HEK293 (cell line): ENCODE measurements at regions not wholly inside any gene's neighbourhood (a gene's known extent, or its start where the extent isn't known, plus 50 kb on each side); places are given as distances from the start of the nearest gene placed in this dataset.

Experiments
- CTCF ChIA-PET: fragments of 350-600 bp; formaldehyde crosslinking; extraction: SDS; loops from one replicate; lab custom pipeline; 2021; ENCODE audit warnings: antibody characterized with exemption; lab: Yijun Ruan, JAX
- POLR2A ChIA-PET: fragments of 300-600 bp; formaldehyde crosslinking; extraction: SDS; loops from one replicate; lab custom pipeline; 2020; ENCODE audit warnings: antibody characterized with exemption, inconsistent platforms; lab: Yijun Ruan, JAX
- H3K27ac ChIP-seq: fragments of 200-500 bp; sonication (Bioruptor generic); 2 replicates; pipeline ENCODE4 v1.5.1; 2014; ENCODE audit warnings: low read depth, low read length, control low read depth, inconsistent platforms; ENCODE audit errors: extremely low read depth
- H3K36me3 ChIP-seq, 2 experiments: fragments of 200-500 bp in 1 of 2; sonication (Bioruptor generic) in 1 of 2; 1 replicate in 1 of 2; 2 replicates in 1 of 2; pipeline ENCODE4 v1.5.1; 2014 to 2017; ENCODE audit warnings: inconsistent platforms in 2 of 2, low read length in 2 of 2; ENCODE audit not compliant: control insufficient read depth in 2 of 2, insufficient read depth in 1 of 2
- H3K4me1 ChIP-seq: fragments of 200-500 bp; sonication (Bioruptor generic); 2 replicates; pipeline ENCODE4 v1.5.1; 2014; ENCODE audit warnings: mild to moderate bottlenecking, low read length, inconsistent platforms; ENCODE audit not compliant: control insufficient read depth, insufficient read depth
- H3K4me3 ChIP-seq: 2 replicates; pipeline ENCODE4 v1.5.1; 2011; ENCODE audit warnings: low read depth, mild to moderate bottlenecking, control low read depth, low read length, moderate library complexity
- H3K9me3 ChIP-seq: fragments of 200-500 bp; sonication (Bioruptor generic); 2 replicates; pipeline ENCODE4 v1.5.1; 2014; ENCODE audit warnings: low read depth, low read length, inconsistent platforms; ENCODE audit not compliant: control insufficient read depth, insufficient read depth
- HIC1 ChIP-seq: fragments of 450-650 bp; formaldehyde crosslinking; IDR thresholded peaks from 2 replicates; pipeline ENCODE4 v1.5.1; 2016; ENCODE audit warnings: missing biosample characterization, missing genetic modification characterization
- HOXC10 ChIP-seq: sonication (generic); formaldehyde crosslinking; IDR thresholded peaks from 2 replicates; pipeline ENCODE4 v1.8.1; 2023; ENCODE audit warnings: mild to moderate bottlenecking, missing genetic modification reagents
- KLF10 ChIP-seq: fragments of 450-650 bp; IDR thresholded peaks from 2 replicates; pipeline ENCODE4 v1.5.1; 2018; ENCODE audit warnings: missing biosample characterization, mild to moderate bottlenecking, missing genetic modification characterization
- KLF7 ChIP-seq: fragments of 450-650 bp; formaldehyde crosslinking; IDR thresholded peaks from 2 replicates; pipeline ENCODE4 v1.5.1; 2016; ENCODE audit warnings: missing biosample characterization, missing genetic modification characterization, borderline replicate concordance
- PRDM1 ChIP-seq: fragments of 450-650 bp; formaldehyde crosslinking; IDR thresholded peaks from 2 replicates; pipeline ENCODE4; 2016; ENCODE audit warnings: missing biosample characterization, missing genetic modification characterization
- PRDM4 ChIP-seq: fragments of 450-650 bp; formaldehyde crosslinking; IDR thresholded peaks from 2 replicates; pipeline ENCODE4 v1.5.1; 2017; ENCODE audit warnings: missing biosample characterization, missing genetic modification characterization
- PRDM6 ChIP-seq: fragments of 450-650 bp; formaldehyde crosslinking; IDR thresholded peaks from 2 replicates; pipeline ENCODE4 v1.5.1; 2017; ENCODE audit warnings: missing biosample characterization, missing genetic modification characterization
- WT1 ChIP-seq: fragments of 450-650 bp; formaldehyde crosslinking; IDR thresholded peaks from 2 replicates; pipeline ENCODE4 v1.5.1; 2016; ENCODE audit warnings: missing biosample characterization, missing genetic modification characterization
- YY1 ChIP-seq: fragments of 450-650 bp; formaldehyde crosslinking; IDR thresholded peaks from 2 replicates; pipeline ENCODE4 v1.5.1; 2018; ENCODE audit warnings: missing biosample characterization, missing genetic modification characterization
- ZNF112 ChIP-seq: fragments of 450-650 bp; formaldehyde crosslinking; IDR thresholded peaks from 2 replicates; pipeline ENCODE4 v1.5.0; 2017; ENCODE audit warnings: missing biosample characterization, missing genetic modification characterization
- ZNF132 ChIP-seq: fragments of 450-650 bp; formaldehyde crosslinking; IDR thresholded peaks from 2 replicates; pipeline ENCODE4 v1.5.1; 2017; ENCODE audit warnings: missing biosample characterization, missing genetic modification characterization, borderline replicate concordance
- ZNF148 ChIP-seq: fragments of 450-650 bp; formaldehyde crosslinking; IDR thresholded peaks from 2 replicates; pipeline ENCODE4 v1.5.0; 2017; ENCODE audit warnings: missing biosample characterization, missing genetic modification characterization, borderline replicate concordance
- ZNF157 ChIP-seq: fragments of 450-650 bp; formaldehyde crosslinking; IDR thresholded peaks from 2 replicates; pipeline ENCODE4 v1.5.1; 2016; ENCODE audit warnings: missing biosample characterization, missing genetic modification characterization
- ZNF366 ChIP-seq: fragments of 450-650 bp; formaldehyde crosslinking; conservative IDR thresholded peaks from 2 replicates; pipeline ENCODE4 v1.5.1; 2016; ENCODE audit warnings: missing biosample characterization, missing genetic modification characterization
- ZNF37A ChIP-seq: fragments of 450-650 bp; IDR thresholded peaks from 2 replicates; pipeline ENCODE4 v1.5.1; 2018; ENCODE audit warnings: missing biosample characterization, missing genetic modification characterization
- ZNF433 ChIP-seq: fragments of 450-650 bp; formaldehyde crosslinking; IDR thresholded peaks from 2 replicates; pipeline ENCODE4 v1.5.1; 2016; ENCODE audit warnings: missing biosample characterization, missing genetic modification characterization, low read depth
- ZNF610 ChIP-seq: fragments of 450-650 bp; formaldehyde crosslinking; IDR thresholded peaks from 2 replicates; pipeline ENCODE4 v1.5.1; 2016; ENCODE audit warnings: missing biosample characterization, missing genetic modification characterization, borderline replicate concordance
- ZNF704 ChIP-seq: fragments of 450-650 bp; formaldehyde crosslinking; IDR thresholded peaks from 2 replicates; pipeline ENCODE4 v1.5.1; 2016; ENCODE audit warnings: missing biosample characterization, missing genetic modification characterization
- ZNF707 ChIP-seq: fragments of 450-650 bp; formaldehyde crosslinking; IDR thresholded peaks from 2 replicates; pipeline ENCODE4 v1.5.1; 2016; ENCODE audit warnings: missing biosample characterization, missing genetic modification characterization
- ZNF776 ChIP-seq: fragments of 450-650 bp; formaldehyde crosslinking; IDR thresholded peaks from 2 replicates; pipeline ENCODE4 v1.5.0; 2017; ENCODE audit warnings: missing biosample characterization, missing genetic modification characterization, borderline replicate concordance

GRCh38 chr11:25180187-25180586 is 683.3 kb downstream of the LUZP2 start:
- no peaks in the 10 kb centered on the region for H3K4me1 ChIP-seq
- H3K27ac ChIP-seq = no peak overlapping the region
- ChIA-PET POLR2A (no interaction called here), CTCF (no interaction called here)
- no peaks in the 10 kb centered on the region for H3K9me3 ChIP-seq
- no peak for TF ChIP-seq PRDM4
- no peak for TF ChIP-seq KLF10 (tag by site-specific recombination)
- no peak for TF ChIP-seq ZNF157 (tag by site-specific recombination)
- TF ChIP-seq YY1 = no peak
- no peak for TF ChIP-seq ZNF776
- no peak for TF ChIP-seq HOXC10 (CRISPR knock-in tag)
- TF ChIP-seq ZNF148 (tag by site-specific recombination) = no peak
- no peak for TF ChIP-seq ZNF366 (tag by site-specific recombination)
- TF ChIP-seq KLF7 = no peak
- TF ChIP-seq ZNF433 (tag by site-specific recombination) = no peak
- TF ChIP-seq, all 188 proteins: peak for 0
- Histone ChIP-seq H3K4me3 (no peak overlapping the region), H3K36me3 (no peaks in the 10 kb centered on the region)

- H3K4me3 ChIP-seq = no peak overlapping the region
- no peak overlapping the region for H3K27ac ChIP-seq
- H3K9me3 ChIP-seq = no peaks in the 10 kb centered on the region
- H3K36me3 ChIP-seq = no peaks in the 10 kb centered on the region
- TF ChIP-seq ZNF704 (tag by site-specific recombination) = no peak
- TF ChIP-seq ZNF37A = no peak
- TF ChIP-seq WT1 (tag by site-specific recombination) = no peak
- TF ChIP-seq PRDM4 = no peak
- no peak for TF ChIP-seq ZNF610 (tag by site-specific recombination)
- TF ChIP-seq ZNF112 (tag by site-specific recombination) = no peak
- no peak for TF ChIP-seq ZNF707 (tag by site-specific recombination)
- TF ChIP-seq ZNF132 (tag by site-specific recombination) = no peak
- no peak for TF ChIP-seq PRDM1 (tag by site-specific recombination)
- TF ChIP-seq PRDM6 (tag by site-specific recombination) = no peak
- no peak for TF ChIP-seq HIC1 (tag by site-specific recombination)
- POLR2A ChIA-PET = no interaction called here
- CTCF ChIA-PET = no interaction called here
- H3K4me1 ChIP-seq = no peaks in the 10 kb centered on the region
Measured at GRCh38 chr11:25183411-25183810, 686.6 kb downstream of the LUZP2 start.
